HEK293 (cell line): ENCODE measurements at regions not wholly inside any gene's neighbourhood (a gene's known extent, or its start where the extent isn't known, plus 50 kb on each side); places are given as distances from the start of the nearest gene placed in this dataset.
A peak's percentile ranks its signal among the peaks of the same experiment; 100 is the strongest.

Experiments used
- BCL11A ChIP-seq: fragments of 450-650 bp; formaldehyde crosslinking; IDR thresholded peaks from 2 replicates; pipeline ENCODE4 v1.5.1; 2016; ENCODE audit warnings: low read depth, missing biosample characterization, missing genetic modification characterization
- FEZF1 ChIP-seq: fragments of 450-650 bp; formaldehyde crosslinking; IDR thresholded peaks from 2 replicates; pipeline ENCODE4 v1.5.1; 2016; ENCODE audit warnings: missing biosample characterization, missing genetic modification characterization
- GLIS2 ChIP-seq: fragments of 450-650 bp; formaldehyde crosslinking; IDR thresholded peaks from 2 replicates; pipeline ENCODE4 v1.5.1; 2016; ENCODE audit warnings: missing biosample characterization, missing genetic modification characterization
- HIC1 ChIP-seq: fragments of 450-650 bp; formaldehyde crosslinking; IDR thresholded peaks from 2 replicates; pipeline ENCODE4 v1.5.1; 2016; ENCODE audit warnings: missing biosample characterization, missing genetic modification characterization
- HOXD13 ChIP-seq: sonication (generic); formaldehyde crosslinking; IDR thresholded peaks from 2 replicates; pipeline ENCODE4 v1.8.0; 2022; ENCODE audit warnings: missing genetic modification reagents, borderline replicate concordance
- IKZF3 ChIP-seq: fragments of 450-650 bp; IDR thresholded peaks from 2 replicates; pipeline ENCODE4 v1.5.0; 2018; ENCODE audit warnings: missing biosample characterization, mild to moderate bottlenecking, missing genetic modification characterization, moderate library complexity
- OSR2 ChIP-seq: fragments of 450-650 bp; formaldehyde crosslinking; IDR thresholded peaks from 2 replicates; pipeline ENCODE4 v1.5.1; 2016; ENCODE audit warnings: missing biosample characterization, missing genetic modification characterization
- OVOL3 ChIP-seq: fragments of 450-650 bp; formaldehyde crosslinking; IDR thresholded peaks from 2 replicates; pipeline ENCODE4 v1.5.1; 2016; ENCODE audit warnings: missing biosample characterization, missing genetic modification characterization
- SCRT2 ChIP-seq: fragments of 450-650 bp; formaldehyde crosslinking; IDR thresholded peaks from 2 replicates; pipeline ENCODE4 v1.5.1; 2016; ENCODE audit warnings: missing biosample characterization, missing genetic modification characterization
- SETDB1 ChIP-seq: IDR thresholded peaks from one replicate; pipeline ENCODE4 v1.6.1; 2017; ENCODE audit warnings: mild to moderate bottlenecking, low read length, moderate library complexity, mixed read lengths; ENCODE audit not compliant: insufficient read length
- TRIM28 ChIP-seq: IDR thresholded peaks from 2 replicates; pipeline ENCODE4 v1.6.1; 2011; ENCODE audit warnings: low read length, control low read depth, borderline replicate concordance
- WT1 ChIP-seq: fragments of 450-650 bp; formaldehyde crosslinking; IDR thresholded peaks from 2 replicates; pipeline ENCODE4 v1.5.1; 2016; ENCODE audit warnings: missing biosample characterization, missing genetic modification characterization
- ZBTB17 ChIP-seq: fragments of 450-650 bp; formaldehyde crosslinking; IDR thresholded peaks from 2 replicates; pipeline ENCODE4 v1.5.1; 2016; ENCODE audit warnings: missing biosample characterization, missing genetic modification characterization
- ZEB2 ChIP-seq: fragments of 450-650 bp; formaldehyde crosslinking; IDR thresholded peaks from 2 replicates; pipeline ENCODE4 v1.5.1; 2016; ENCODE audit warnings: missing biosample characterization, missing genetic modification characterization
- ZNF138 ChIP-seq: fragments of 450-650 bp; formaldehyde crosslinking; IDR thresholded peaks from 2 replicates; pipeline ENCODE4 v1.5.1; 2016; ENCODE audit warnings: missing biosample characterization, missing genetic modification characterization, borderline replicate concordance
- ZNF148 ChIP-seq: fragments of 450-650 bp; formaldehyde crosslinking; IDR thresholded peaks from 2 replicates; pipeline ENCODE4 v1.5.0; 2017; ENCODE audit warnings: missing biosample characterization, missing genetic modification characterization, borderline replicate concordance
- ZNF157 ChIP-seq: fragments of 450-650 bp; formaldehyde crosslinking; IDR thresholded peaks from 2 replicates; pipeline ENCODE4 v1.5.1; 2016; ENCODE audit warnings: missing biosample characterization, missing genetic modification characterization
- ZNF16 ChIP-seq: fragments of 450-650 bp; formaldehyde crosslinking; IDR thresholded peaks from 2 replicates; pipeline ENCODE4 v1.5.1; 2016; ENCODE audit warnings: low read depth, missing biosample characterization, missing genetic modification characterization
- ZNF175 ChIP-seq: fragments of 450-650 bp; formaldehyde crosslinking; IDR thresholded peaks from 2 replicates; pipeline ENCODE4 v1.5.1; 2016; ENCODE audit warnings: missing biosample characterization, missing genetic modification characterization
- ZNF18 ChIP-seq: fragments of 450-650 bp; formaldehyde crosslinking; IDR thresholded peaks from 2 replicates; pipeline ENCODE4 v1.5.1; 2016; ENCODE audit warnings: missing biosample characterization, missing genetic modification characterization
- ZNF239 ChIP-seq: fragments of 450-650 bp; formaldehyde crosslinking; IDR thresholded peaks from 2 replicates; pipeline ENCODE4 v1.5.1; 2016; ENCODE audit warnings: missing biosample characterization, missing genetic modification characterization
- ZNF274 ChIP-seq, 2 experiments: fragments of 200-500 bp in 1 of 2; fragments of 450-650 bp in 1 of 2; sonication (Bioruptor generic) in 1 of 2; formaldehyde crosslinking in 1 of 2; IDR thresholded peaks; 2 replicates each; pipeline versions ENCODE4 v1.5.1 to v1.6.1; 2014 to 2016; ENCODE audit warnings: borderline replicate concordance in 1 of 2, inconsistent platforms in 1 of 2, low read length in 1 of 2, missing biosample characterization in 1 of 2, missing genetic modification characterization in 1 of 2
- ZNF302 ChIP-seq: fragments of 450-650 bp; formaldehyde crosslinking; IDR thresholded peaks from 2 replicates; pipeline ENCODE4 v1.5.1; 2016; ENCODE audit warnings: missing biosample characterization, missing genetic modification characterization, low read depth
- ZNF350 ChIP-seq: fragments of 450-650 bp; formaldehyde crosslinking; IDR thresholded peaks from 2 replicates; pipeline ENCODE4 v1.5.0; 2017; ENCODE audit warnings: missing biosample characterization, mild to moderate bottlenecking, missing genetic modification characterization
- ZNF391 ChIP-seq: fragments of 450-650 bp; formaldehyde crosslinking; IDR thresholded peaks from 2 replicates; pipeline ENCODE4 v1.5.1; 2016; ENCODE audit warnings: low read depth, missing biosample characterization, missing genetic modification characterization, borderline replicate concordance
- ZNF394 ChIP-seq: fragments of 450-650 bp; formaldehyde crosslinking; IDR thresholded peaks from 2 replicates; pipeline ENCODE4 v1.5.1; 2016; ENCODE audit warnings: missing biosample characterization, missing genetic modification characterization, mild to moderate bottlenecking, moderate library complexity, borderline replicate concordance
- ZNF501 ChIP-seq: fragments of 450-650 bp; formaldehyde crosslinking; IDR thresholded peaks from 2 replicates; pipeline ENCODE4 v1.5.1; 2016; ENCODE audit warnings: missing biosample characterization, missing genetic modification characterization
- ZNF530 ChIP-seq: fragments of 450-650 bp; formaldehyde crosslinking; IDR thresholded peaks from 2 replicates; pipeline ENCODE4 v1.5.1; 2016; ENCODE audit warnings: low read depth, missing biosample characterization, missing genetic modification characterization
- ZNF549 ChIP-seq: fragments of 450-650 bp; IDR thresholded peaks from 2 replicates; pipeline ENCODE4 v1.5.1; 2018; ENCODE audit warnings: missing biosample characterization, missing genetic modification characterization, mild to moderate bottlenecking, inconsistent platforms, moderate library complexity
- ZNF624 ChIP-seq: fragments of 450-650 bp; formaldehyde crosslinking; IDR thresholded peaks from 2 replicates; pipeline ENCODE4 v1.5.1; 2017; ENCODE audit warnings: missing biosample characterization, missing genetic modification characterization
- ZNF629 ChIP-seq: fragments of 450-650 bp; formaldehyde crosslinking; IDR thresholded peaks from 2 replicates; pipeline ENCODE4 v1.5.1; 2017; ENCODE audit warnings: missing biosample characterization, missing genetic modification characterization
- ZNF645 ChIP-seq: fragments of 450-650 bp; formaldehyde crosslinking; IDR thresholded peaks from 2 replicates; pipeline ENCODE4; 2016; ENCODE audit warnings: missing biosample characterization, missing genetic modification characterization
- ZNF677 ChIP-seq: fragments of 450-650 bp; IDR thresholded peaks from 2 replicates; pipeline ENCODE4 v1.5.0; 2018; ENCODE audit warnings: missing biosample characterization, mild to moderate bottlenecking, missing genetic modification characterization, moderate library complexity
- ZNF843 ChIP-seq: fragments of 450-650 bp; formaldehyde crosslinking; IDR thresholded peaks from 2 replicates; pipeline ENCODE4 v1.5.1; 2016; ENCODE audit warnings: missing biosample characterization, missing genetic modification characterization
- ZXDB ChIP-seq: fragments of 450-650 bp; formaldehyde crosslinking; IDR thresholded peaks from 2 replicates; pipeline ENCODE4 v1.5.1; 2016; ENCODE audit warnings: missing biosample characterization, missing genetic modification characterization

GRCh38 chr3:106183762-106184391 is 315.1 kb upstream of the CBLB start (continued):
- no peak for TF ChIP-seq ZBTB17 (tag by site-specific recombination)
- no peak for TF ChIP-seq ZNF530 (tag by site-specific recombination)
- no peak for TF ChIP-seq HIC1 (tag by site-specific recombination)
- TF ChIP-seq ZNF350 (tag by site-specific recombination), result no peak
- TF ChIP-seq OSR2, result no peak
- no peak for TF ChIP-seq ZNF501
- peak; percentile 32; the same call in 1 of the 2 replicates for TF ChIP-seq TRIM28
- no peak for TF ChIP-seq ZNF624
- TF ChIP-seq OVOL3 (tag by site-specific recombination), result peak; percentile 72; the same call in 1 of the 2 replicates
- TF ChIP-seq FEZF1 (tag by site-specific recombination), result peak; percentile 88
- TF ChIP-seq ZNF18 (tag by site-specific recombination), result no peak
- TF ChIP-seq ZNF239 (tag by site-specific recombination), result no peak
- TF ChIP-seq ZXDB, result peak; percentile 79
- no peak for TF ChIP-seq ZNF391 (tag by site-specific recombination)
- no peak for TF ChIP-seq ZNF274 (IDR thresholded peaks at IDR 0.05; ENCODE audit: low read length)
- TF ChIP-seq ZNF274 (tag by site-specific recombination; IDR thresholded peaks at IDR 0.05; ENCODE audit: borderline replicate concordance), result no peak
- no peak; the same call in 1 of the 2 replicates for TF ChIP-seq ZNF549 (tag by site-specific recombination)
- peak; percentile 96 for TF ChIP-seq ZNF843 (tag by site-specific recombination)
- no peak for TF ChIP-seq ZNF157 (tag by site-specific recombination)
- TF ChIP-seq ZNF677 (tag by site-specific recombination), result 0 out of 2 replicates have a peak, but pooled peaks have one; percentile 17
- TF ChIP-seq WT1 (tag by site-specific recombination), result no peak
- peak; percentile 93 for TF ChIP-seq IKZF3 (tag by site-specific recombination)
- TF ChIP-seq ZNF645 (tag by site-specific recombination), result no peak
- TF ChIP-seq ZNF394, result peak; percentile 43; the same call in 1 of the 2 replicates
- no peak for TF ChIP-seq ZNF148
- peak; percentile 62 for TF ChIP-seq ZNF629 (tag by site-specific recombination)
- TF ChIP-seq BCL11A (tag by site-specific recombination), result peak; percentile 18; the same call in 1 of the 2 replicates
- TF ChIP-seq ZNF138 (tag by site-specific recombination), result no peak
- no peak for TF ChIP-seq ZNF302 (tag by site-specific recombination)
- peak; percentile 84 for TF ChIP-seq SCRT2 (tag by site-specific recombination)
- no peak for TF ChIP-seq ZEB2
- no peak for TF ChIP-seq GLIS2 (tag by site-specific recombination)
- no peak for TF ChIP-seq ZNF16
- no peak for TF ChIP-seq SETDB1
- TF ChIP-seq ZNF175, result no peak
- no peak for TF ChIP-seq HOXD13 (CRISPR knock-in tag)
